DND-41 (cell line): ENCODE measurements at regions not wholly inside any gene's neighbourhood (a gene's known extent, or its start where the extent isn't known, plus 50 kb on each side); places are given as distances from the start of the nearest gene placed in this dataset.

Experiments used
- ATAC-seq: fragments of 200-7000 bp; cut with Tn5 transposase; 3 replicates; pipeline ENCODE4 v1.9.1; 2021; ENCODE audit warnings: low read depth; ENCODE audit not compliant: insufficient read depth
- DNase-seq: peaks from one replicate; pipeline ENCODE4 v3.0.0-alpha.2; 2020
- H2AFZ ChIP-seq: 2 replicates; pipeline ENCODE4 v1.6.0; 2012; ENCODE audit warnings: low read depth, low read length
- H3K27ac ChIP-seq: 2 replicates; pipeline ENCODE4 v1.5.1; 2012; ENCODE audit warnings: low read length, inconsistent platforms
- H3K27me3 ChIP-seq: fragments of 200-600 bp; sonication (generic); 2 replicates; pipeline ENCODE4 v1.6.0; 2012; ENCODE audit warnings: low read length, mild to moderate bottlenecking, inconsistent platforms; ENCODE audit not compliant: insufficient read depth, poor library complexity
- H3K36me3 ChIP-seq: 2 replicates; pipeline ENCODE4 v1.5.1; 2012; ENCODE audit warnings: low read length, inconsistent platforms; ENCODE audit not compliant: insufficient read depth
- H3K4me1 ChIP-seq: 2 replicates; pipeline ENCODE4 v1.5.1; 2012; ENCODE audit warnings: mild to moderate bottlenecking, low read length; ENCODE audit not compliant: insufficient read depth
- H3K4me2 ChIP-seq: 2 replicates; pipeline ENCODE4 v1.6.0; 2012; ENCODE audit warnings: mild to moderate bottlenecking, moderate library complexity, low read length, inconsistent platforms; ENCODE audit not compliant: insufficient read depth
- H3K4me3 ChIP-seq, 2 experiments: fragments of 200-600 bp in 1 of 2; shearing (Covaris generic) in 1 of 2; 2 replicates each; pipeline ENCODE4 v1.5.1; 2012 to 2016; ENCODE audit warnings: inconsistent platforms in 2 of 2, low read length in 2 of 2, mild to moderate bottlenecking in 2 of 2, low read depth in 1 of 2, moderate library complexity in 1 of 2
- H3K79me2 ChIP-seq: 2 replicates; pipeline ENCODE4 v1.6.0; 2012; ENCODE audit warnings: low read length, inconsistent platforms; ENCODE audit not compliant: insufficient read depth
- H3K9ac ChIP-seq: 2 replicates; pipeline ENCODE4 v1.6.0; 2012; ENCODE audit warnings: low read depth, mild to moderate bottlenecking, inconsistent platforms, low read length, moderate library complexity
- H3K9me3 ChIP-seq: 2 replicates; pipeline ENCODE4 v1.5.1; 2012; ENCODE audit warnings: low read length, moderate library complexity, mild to moderate bottlenecking, inconsistent platforms; ENCODE audit not compliant: insufficient read depth, severe bottlenecking
- H4K20me1 ChIP-seq: 2 replicates; pipeline ENCODE4 v1.6.0; 2012; ENCODE audit warnings: low read length; ENCODE audit not compliant: insufficient read depth
- CTCF ChIP-seq: IDR thresholded peaks from 2 replicates; pipeline ENCODE4 v1.5.1; 2012; ENCODE audit warnings: borderline replicate concordance, low read length, moderate library complexity, mild to moderate bottlenecking; ENCODE audit not compliant: poor library complexity, severe bottlenecking; ENCODE audit errors: extremely low read depth
- EZH2 ChIP-seq: IDR thresholded peaks from 3 replicates; pipeline ENCODE4 v1.6.1; 2012; ENCODE audit warnings: borderline replicate concordance, low read depth, mild to moderate bottlenecking, moderate library complexity, low read length, inconsistent platforms; ENCODE audit not compliant: severe bottlenecking

GRCh38 chr10:37643187-37643586, 214.2 kb downstream of the ZNF248 start:
- Histone ChIP-seq H3K9ac (no peak overlapping the region), H3K4me3 (no peak overlapping the region), H3K36me3 (no peaks in the 10 kb centered on the region), H3K9me3 (no peaks in the 10 kb centered on the region), H2AFZ (no peak overlapping the region), H3K4me1 (no peaks in the 10 kb centered on the region), H4K20me1 (no peaks in the 10 kb centered on the region), H3K27ac (no peak overlapping the region), H3K79me2 (no peaks in the 10 kb centered on the region), H3K27me3 (no peaks in the 10 kb centered on the region), H3K4me2 (no peak overlapping the region)
- no peak for ATAC-seq
- no peak for DNase-seq
- no peak for TF ChIP-seq EZH2
- no peak for TF ChIP-seq CTCF

- Histone ChIP-seq H2AFZ (no peak overlapping the region), H3K36me3 (no peaks in the 10 kb centered on the region), H3K27ac (no peak overlapping the region), H3K79me2 (no peaks in the 10 kb centered on the region), H3K4me1 (no peaks in the 10 kb centered on the region), H3K9ac (no peak overlapping the region), H3K4me2 (no peak overlapping the region), H3K9me3 (no peaks in the 10 kb centered on the region), H4K20me1 (no peaks in the 10 kb centered on the region), H3K4me3 (no peak overlapping the region), H3K27me3 (no peaks in the 10 kb centered on the region)
- ATAC-seq, result no peak
- no peak for DNase-seq
- no peak for TF ChIP-seq CTCF
- TF ChIP-seq EZH2, result no peak
Observed at GRCh38 chr10:37640301-37640700, 217.1 kb downstream of the ZNF248 start.

- no peak for DNase-seq
- H3K27me3 ChIP-seq, result no peaks in the 10 kb centered on the region
- H3K79me2 ChIP-seq, result no peaks in the 10 kb centered on the region
- H4K20me1 ChIP-seq, result no peaks in the 10 kb centered on the region
- no peak overlapping the region for H3K4me3 ChIP-seq
- no peaks in the 10 kb centered on the region for H3K9me3 ChIP-seq
- no peak overlapping the region for H3K27ac ChIP-seq
- H3K36me3 ChIP-seq, result no peaks in the 10 kb centered on the region
- no peak for ATAC-seq
- H3K4me1 ChIP-seq, result no peaks in the 10 kb centered on the region
- H3K4me2 ChIP-seq, result no peak overlapping the region
- no peak overlapping the region for H3K9ac ChIP-seq
- no peak overlapping the region for H2AFZ ChIP-seq
- TF ChIP-seq EZH2, result no peak
- TF ChIP-seq CTCF, result no peak
Observed at GRCh38 chr10:37639200-37639599, 218.2 kb downstream of the ZNF248 start.

GRCh38 chr10:37638569-37638968, 218.8 kb downstream of the ZNF248 start:
- ATAC-seq (no peak), DNase-seq (no peak)
- no peak overlapping the region for H3K4me2 ChIP-seq
- peaks cover 3% of the 10 kb centered on the region for H3K9me3 ChIP-seq
- no peak overlapping the region for H2AFZ ChIP-seq
- H3K9ac ChIP-seq, result no peak overlapping the region
- H3K79me2 ChIP-seq, result no peaks in the 10 kb centered on the region
- no peaks in the 10 kb centered on the region for H3K36me3 ChIP-seq
- H3K4me3 ChIP-seq, result no peak overlapping the region
- no peaks in the 10 kb centered on the region for H3K27me3 ChIP-seq
- H3K4me1 ChIP-seq, result no peaks in the 10 kb centered on the region
- TF ChIP-seq CTCF, result no peak
- TF ChIP-seq EZH2, result no peak
- H3K27ac ChIP-seq, result no peak overlapping the region
- H4K20me1 ChIP-seq, result no peaks in the 10 kb centered on the region
